ENCODE measurements at regions not wholly inside any gene's neighbourhood (a gene's known extent, or its start where the extent isn't known, plus 50 kb on each side); places are given as distances from the start of the nearest gene placed in this dataset.

DNA sequence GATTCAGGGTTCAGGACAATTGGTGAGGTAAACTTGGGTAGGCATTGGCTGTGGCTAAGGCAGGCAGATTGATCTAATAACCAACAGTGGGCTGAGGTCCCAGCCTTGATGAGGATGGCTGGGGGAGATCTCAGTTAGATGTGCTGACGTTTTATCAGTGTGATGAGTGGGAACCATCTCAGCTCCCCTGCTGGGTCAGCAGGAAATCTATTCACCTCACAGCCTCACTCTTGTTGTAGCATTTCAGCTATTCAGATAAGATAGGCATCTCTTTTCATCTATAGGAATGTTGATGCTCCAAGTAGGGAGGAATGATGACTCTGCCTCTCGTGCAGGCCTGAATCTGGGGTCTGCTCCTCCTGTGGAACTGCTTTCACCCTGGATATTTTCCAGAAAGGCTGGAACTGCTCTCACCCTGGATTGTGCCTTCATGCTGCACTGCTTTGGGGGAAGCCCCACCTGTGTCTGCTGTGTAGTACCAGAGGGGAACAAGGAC is 973.7 kb downstream of the NSUN3 start:
- TF ChIP-seq, protein P1, sequence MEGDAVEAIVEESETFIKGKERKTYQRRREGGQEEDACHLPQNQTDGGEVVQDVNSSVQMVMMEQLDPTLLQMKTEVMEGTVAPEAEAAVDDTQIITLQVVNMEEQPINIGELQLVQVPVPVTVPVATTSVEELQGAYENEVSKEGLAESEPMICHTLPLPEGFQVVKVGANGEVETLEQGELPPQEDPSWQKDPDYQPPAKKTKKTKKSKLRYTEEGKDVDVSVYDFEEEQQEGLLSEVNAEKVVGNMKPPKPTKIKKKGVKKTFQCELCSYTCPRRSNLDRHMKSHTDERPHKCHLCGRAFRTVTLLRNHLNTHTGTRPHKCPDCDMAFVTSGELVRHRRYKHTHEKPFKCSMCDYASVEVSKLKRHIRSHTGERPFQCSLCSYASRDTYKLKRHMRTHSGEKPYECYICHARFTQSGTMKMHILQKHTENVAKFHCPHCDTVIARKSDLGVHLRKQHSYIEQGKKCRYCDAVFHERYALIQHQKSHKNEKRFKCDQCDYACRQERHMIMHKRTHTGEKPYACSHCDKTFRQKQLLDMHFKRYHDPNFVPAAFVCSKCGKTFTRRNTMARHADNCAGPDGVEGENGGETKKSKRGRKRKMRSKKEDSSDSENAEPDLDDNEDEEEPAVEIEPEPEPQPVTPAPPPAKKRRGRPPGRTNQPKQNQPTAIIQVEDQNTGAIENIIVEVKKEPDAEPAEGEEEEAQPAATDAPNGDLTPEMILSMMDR (tag by site-specific recombination; IDR thresholded peaks at IDR 0.05), result no peak
- TF ChIP-seq ZFP3 (tag by site-specific recombination; IDR thresholded peaks at IDR 0.05; ENCODE audit: low read depth), result no peak
- TF ChIP-seq KLF16 (tag by site-specific recombination; IDR thresholded peaks at IDR 0.05), result no peak
- no peak for TF ChIP-seq TCF7L2 (IDR thresholded peaks at IDR 0.05; ENCODE audit: borderline replicate concordance, low read depth, low read length)
- TF ChIP-seq, protein P2, sequence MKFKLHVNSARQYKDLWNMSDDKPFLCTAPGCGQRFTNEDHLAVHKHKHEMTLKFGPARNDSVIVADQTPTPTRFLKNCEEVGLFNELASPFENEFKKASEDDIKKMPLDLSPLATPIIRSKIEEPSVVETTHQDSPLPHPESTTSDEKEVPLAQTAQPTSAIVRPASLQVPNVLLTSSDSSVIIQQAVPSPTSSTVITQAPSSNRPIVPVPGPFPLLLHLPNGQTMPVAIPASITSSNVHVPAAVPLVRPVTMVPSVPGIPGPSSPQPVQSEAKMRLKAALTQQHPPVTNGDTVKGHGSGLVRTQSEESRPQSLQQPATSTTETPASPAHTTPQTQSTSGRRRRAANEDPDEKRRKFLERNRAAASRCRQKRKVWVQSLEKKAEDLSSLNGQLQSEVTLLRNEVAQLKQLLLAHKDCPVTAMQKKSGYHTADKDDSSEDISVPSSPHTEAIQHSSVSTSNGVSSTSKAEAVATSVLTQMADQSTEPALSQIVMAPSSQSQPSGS (tag by site-specific recombination; IDR thresholded peaks at IDR 0.05; ENCODE audit: low read depth), result no peak
- no peak for TF ChIP-seq PRDM2 (tag by site-specific recombination; IDR thresholded peaks at IDR 0.05; ENCODE audit: borderline replicate concordance)
- TF ChIP-seq ZNF174 (tag by site-specific recombination; IDR thresholded peaks at IDR 0.05), result no peak
- no peak for TF ChIP-seq ZSCAN16 (tag by site-specific recombination; IDR thresholded peaks at IDR 0.05)
- TF ChIP-seq RBAK (tag by site-specific recombination; IDR thresholded peaks at IDR 0.05), result no peak

Data from HEK293 (cell line).